Breast epithelium (tissue), 4 donors: ENCODE measurements at regions not wholly inside any gene's neighbourhood (a gene's known extent, or its start where the extent isn't known, plus 50 kb on each side); places are given as distances from the start of the nearest gene placed in this dataset.

ENCODE experiments used
- DNase-seq, 2 donors: peaks; one replicate each; pipeline ENCODE4 v3.0.0-alpha.2; 2019; ENCODE audit warnings: low spot score in 2 of 2
- H3K27ac ChIP-seq, 2 donors: fragments of 200-600 bp; sonication (generic) in 1 of 2; one replicate each; pipeline ENCODE4 v1.5.1; 2016 to 2019; ENCODE audit warnings: mild to moderate bottlenecking in 1 of 2
- H3K27me3 ChIP-seq, 2 donors: fragments of 200-600 bp; sonication (generic) in 1 of 2; one replicate each; pipeline versions ENCODE4 v1.5.1 to v1.6.0; 2017 to 2019; ENCODE audit warnings: control low read depth in 1 of 2, mild to moderate bottlenecking in 1 of 2
- H3K36me3 ChIP-seq: fragments of 200-600 bp; one replicate; pipeline ENCODE4 v1.5.1; 2019
- H3K4me1 ChIP-seq, 2 donors: fragments of 200-600 bp; sonication (generic); one replicate each; pipeline ENCODE4 v1.5.1; 2016 to 2019; ENCODE audit warnings: control low read depth in 1 of 2
- H3K4me3 ChIP-seq, 3 donors: fragments of 200-600 bp; sonication (generic); 1 replicate in 2 of 3; 2 replicates in 1 of 3; pipeline ENCODE4 v1.5.1; 2016 to 2019; ENCODE audit warnings: mild to moderate bottlenecking in 3 of 3, moderate library complexity in 2 of 3
- H3K9me3 ChIP-seq, 2 donors: fragments of 200-600 bp; sonication (generic) in 1 of 2; one replicate each; pipeline ENCODE4 v1.5.1; 2016 to 2019; ENCODE audit warnings: control low read depth in 1 of 2
- CTCF ChIP-seq, 3 donors: fragments of 450-650 bp; IDR thresholded peaks; one replicate each; pipeline ENCODE4 v1.5.1; 2016 to 2017; ENCODE audit warnings: antibody characterized with exemption in 3 of 3, mild to moderate bottlenecking in 3 of 3, moderate library complexity in 3 of 3
- POLR2A ChIP-seq: fragments of 450-650 bp; IDR thresholded peaks from one replicate; pipeline ENCODE4 v1.6.1; 2016; ENCODE audit warnings: antibody characterized with exemption, mild to moderate bottlenecking, moderate library complexity
- POLR2AphosphoS5 ChIP-seq, 3 donors: sonication (generic); formaldehyde crosslinking; IDR thresholded peaks; one replicate each; pipeline ENCODE4 v1.6.1; 2017; ENCODE audit warnings: antibody characterized with exemption in 3 of 3
- intact Hi-C: fragments of 100-400 bp; cut with DNase I; formaldehyde crosslinking; loops from one replicate; pipeline ENCODE4 v1.15.1; 2023; ENCODE audit warnings: low total_unique reads

- Histone ChIP-seq H3K4me1 (no peaks in the 10 kb centered on the region), H3K27me3 (no peaks in the 10 kb centered on the region), H3K9me3 (peaks cover 10 to 11% of the 10 kb centered on the region in 2 donors), H3K36me3 (no peaks in the 10 kb centered on the region), H3K27ac (no peak overlapping the region), H3K4me3 (no peak overlapping the region)
- no peak for DNase-seq
- TF ChIP-seq POLR2A, result no peak
- no peak for TF ChIP-seq CTCF (IDR thresholded peaks at IDR 0.05)
- no peak for TF ChIP-seq POLR2AphosphoS5 (IDR thresholded peaks at IDR 0.05)
- intact Hi-C loops, result no loop called here
Measured at GRCh38 chr4:16278178-16278577, 51.9 kb upstream of the TAPT1 start.
